Esophagus muscularis mucosa (tissue), 4 donors: ENCODE measurements at regions not wholly inside any gene's neighbourhood (a gene's known extent, or its start where the extent isn't known, plus 50 kb on each side); places are given as distances from the start of the nearest gene placed in this dataset.

Source experiments
- EP300 ChIP-seq: sonication (generic); formaldehyde crosslinking; IDR thresholded peaks from one replicate; pipeline ENCODE4 v1.6.1; 2017; ENCODE audit warnings: antibody characterized with exemption
- POLR2AphosphoS5 ChIP-seq, 2 donors: sonication (generic); formaldehyde crosslinking; IDR thresholded peaks; one replicate each; pipeline ENCODE4 v1.6.1; 2017; ENCODE audit warnings: antibody characterized with exemption in 2 of 2
- TF ChIP-seq, protein P1 (sequence below), 3 experiments: fragments of 200-600 bp in 2 of 3; fragments of 450-650 bp in 1 of 3; sonication (generic) in 2 of 3; IDR thresholded peaks; one replicate each; pipeline ENCODE4 v1.5.1; 2017 to 2019; ENCODE audit warnings: antibody characterized with exemption in 3 of 3, mild to moderate bottlenecking in 2 of 3, moderate library complexity in 1 of 3

DNA sequence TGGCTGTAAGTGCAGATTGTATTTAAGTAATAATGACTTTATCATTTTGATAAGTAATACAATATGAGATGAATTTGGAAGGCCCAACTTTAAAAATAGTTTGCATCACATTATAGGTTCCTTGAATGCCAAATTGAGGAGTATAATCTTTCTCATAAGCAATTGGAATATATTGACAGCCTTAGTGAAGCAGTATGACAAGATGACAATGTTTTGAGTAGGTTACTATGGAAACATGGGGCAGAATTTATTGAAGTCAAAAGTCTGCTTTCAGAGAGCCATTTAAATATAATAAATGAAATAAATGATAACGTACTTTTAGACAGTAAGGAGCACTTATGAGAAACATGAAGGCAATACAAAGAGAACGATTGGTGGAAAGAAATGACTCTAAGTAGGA lies 776.4 kb downstream of the TECRL start:
- TF ChIP-seq, protein P1, sequence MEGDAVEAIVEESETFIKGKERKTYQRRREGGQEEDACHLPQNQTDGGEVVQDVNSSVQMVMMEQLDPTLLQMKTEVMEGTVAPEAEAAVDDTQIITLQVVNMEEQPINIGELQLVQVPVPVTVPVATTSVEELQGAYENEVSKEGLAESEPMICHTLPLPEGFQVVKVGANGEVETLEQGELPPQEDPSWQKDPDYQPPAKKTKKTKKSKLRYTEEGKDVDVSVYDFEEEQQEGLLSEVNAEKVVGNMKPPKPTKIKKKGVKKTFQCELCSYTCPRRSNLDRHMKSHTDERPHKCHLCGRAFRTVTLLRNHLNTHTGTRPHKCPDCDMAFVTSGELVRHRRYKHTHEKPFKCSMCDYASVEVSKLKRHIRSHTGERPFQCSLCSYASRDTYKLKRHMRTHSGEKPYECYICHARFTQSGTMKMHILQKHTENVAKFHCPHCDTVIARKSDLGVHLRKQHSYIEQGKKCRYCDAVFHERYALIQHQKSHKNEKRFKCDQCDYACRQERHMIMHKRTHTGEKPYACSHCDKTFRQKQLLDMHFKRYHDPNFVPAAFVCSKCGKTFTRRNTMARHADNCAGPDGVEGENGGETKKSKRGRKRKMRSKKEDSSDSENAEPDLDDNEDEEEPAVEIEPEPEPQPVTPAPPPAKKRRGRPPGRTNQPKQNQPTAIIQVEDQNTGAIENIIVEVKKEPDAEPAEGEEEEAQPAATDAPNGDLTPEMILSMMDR (IDR thresholded peaks at IDR 0.05), result no peak
- TF ChIP-seq EP300, result no peak
- no peak for TF ChIP-seq POLR2AphosphoS5 (IDR thresholded peaks at IDR 0.05)
